AG09319 (cell line): ENCODE measurements at regions not wholly inside any gene's neighbourhood (a gene's known extent, or its start where the extent isn't known, plus 50 kb on each side); places are given as distances from the start of the nearest gene placed in this dataset.

Source experiments
- DNase-seq: peaks from one replicate; pipeline ENCODE4 v3.0.0-alpha.2; 2010; ENCODE audit warnings: low read depth; ENCODE audit errors: extremely low read depth
- TF ChIP-seq, protein P1 (sequence below): IDR thresholded peaks from 2 replicates; pipeline ENCODE4 v1.5.1; 2011; ENCODE audit warnings: low read depth, mild to moderate bottlenecking, inconsistent platforms, low read length, moderate library complexity

- TF ChIP-seq, protein P1, sequence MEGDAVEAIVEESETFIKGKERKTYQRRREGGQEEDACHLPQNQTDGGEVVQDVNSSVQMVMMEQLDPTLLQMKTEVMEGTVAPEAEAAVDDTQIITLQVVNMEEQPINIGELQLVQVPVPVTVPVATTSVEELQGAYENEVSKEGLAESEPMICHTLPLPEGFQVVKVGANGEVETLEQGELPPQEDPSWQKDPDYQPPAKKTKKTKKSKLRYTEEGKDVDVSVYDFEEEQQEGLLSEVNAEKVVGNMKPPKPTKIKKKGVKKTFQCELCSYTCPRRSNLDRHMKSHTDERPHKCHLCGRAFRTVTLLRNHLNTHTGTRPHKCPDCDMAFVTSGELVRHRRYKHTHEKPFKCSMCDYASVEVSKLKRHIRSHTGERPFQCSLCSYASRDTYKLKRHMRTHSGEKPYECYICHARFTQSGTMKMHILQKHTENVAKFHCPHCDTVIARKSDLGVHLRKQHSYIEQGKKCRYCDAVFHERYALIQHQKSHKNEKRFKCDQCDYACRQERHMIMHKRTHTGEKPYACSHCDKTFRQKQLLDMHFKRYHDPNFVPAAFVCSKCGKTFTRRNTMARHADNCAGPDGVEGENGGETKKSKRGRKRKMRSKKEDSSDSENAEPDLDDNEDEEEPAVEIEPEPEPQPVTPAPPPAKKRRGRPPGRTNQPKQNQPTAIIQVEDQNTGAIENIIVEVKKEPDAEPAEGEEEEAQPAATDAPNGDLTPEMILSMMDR: no peak
- DNase-seq: no peak
These were observed 354.3 kb upstream of the CTNND2 start for GRCh38 chr5:12258549-12258948.

- TF ChIP-seq, protein P1: no peak
- no peak for DNase-seq
These were observed 346.2 kb upstream of the CTNND2 start for GRCh38 chr5:12250454-12250853.

DNA sequence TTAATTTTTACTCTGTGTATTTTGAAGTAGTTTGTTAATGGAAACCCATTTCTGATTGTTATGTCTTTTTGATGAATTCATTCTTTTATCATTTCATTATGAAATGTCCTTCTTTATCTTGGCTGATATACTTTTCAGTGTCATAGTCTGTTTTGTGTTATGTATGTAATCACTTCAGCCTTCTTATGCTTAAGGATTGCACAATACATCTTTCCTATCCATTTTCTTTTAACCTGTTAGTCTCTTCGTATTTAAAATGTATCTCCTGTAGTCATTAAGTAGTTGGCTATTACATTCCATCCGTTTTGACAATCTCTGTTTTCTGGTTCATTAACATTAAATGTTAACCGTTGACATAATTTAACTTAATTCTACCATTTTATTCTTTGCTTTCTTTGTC is 344.6 kb upstream of the CTNND2 start:
- TF ChIP-seq, protein P1: no peak
- DNase-seq: no peak

- TF ChIP-seq, protein P1: no peak
- DNase-seq: no peak
These were observed 341.8 kb upstream of the CTNND2 start for GRCh38 chr5:12246036-12246435.

DNA sequence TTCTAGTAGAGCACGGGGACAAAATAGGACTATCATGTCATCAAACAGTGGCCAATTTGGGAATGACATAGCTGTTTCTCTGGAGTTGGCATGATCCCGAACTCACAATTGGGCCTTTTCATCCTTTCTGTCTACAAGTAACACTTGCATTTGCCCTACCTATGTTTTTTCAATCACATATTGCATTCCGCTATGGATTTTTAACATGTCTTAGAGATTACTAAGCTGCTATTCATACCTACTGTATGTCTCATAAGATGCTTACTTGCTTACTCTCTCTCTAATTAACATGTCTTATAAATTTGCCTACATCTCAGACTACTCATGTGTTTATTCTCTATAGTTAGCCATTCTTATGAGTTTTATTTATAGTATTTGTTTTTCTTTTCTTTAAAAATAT is 341.2 kb upstream of the CTNND2 start:
- TF ChIP-seq, protein P1: no peak
- DNase-seq: no peak

- DNase-seq: no peak
- TF ChIP-seq, protein P1: no peak
These were observed 339.0 kb upstream of the CTNND2 start for GRCh38 chr5:12242950-12243888.

DNA sequence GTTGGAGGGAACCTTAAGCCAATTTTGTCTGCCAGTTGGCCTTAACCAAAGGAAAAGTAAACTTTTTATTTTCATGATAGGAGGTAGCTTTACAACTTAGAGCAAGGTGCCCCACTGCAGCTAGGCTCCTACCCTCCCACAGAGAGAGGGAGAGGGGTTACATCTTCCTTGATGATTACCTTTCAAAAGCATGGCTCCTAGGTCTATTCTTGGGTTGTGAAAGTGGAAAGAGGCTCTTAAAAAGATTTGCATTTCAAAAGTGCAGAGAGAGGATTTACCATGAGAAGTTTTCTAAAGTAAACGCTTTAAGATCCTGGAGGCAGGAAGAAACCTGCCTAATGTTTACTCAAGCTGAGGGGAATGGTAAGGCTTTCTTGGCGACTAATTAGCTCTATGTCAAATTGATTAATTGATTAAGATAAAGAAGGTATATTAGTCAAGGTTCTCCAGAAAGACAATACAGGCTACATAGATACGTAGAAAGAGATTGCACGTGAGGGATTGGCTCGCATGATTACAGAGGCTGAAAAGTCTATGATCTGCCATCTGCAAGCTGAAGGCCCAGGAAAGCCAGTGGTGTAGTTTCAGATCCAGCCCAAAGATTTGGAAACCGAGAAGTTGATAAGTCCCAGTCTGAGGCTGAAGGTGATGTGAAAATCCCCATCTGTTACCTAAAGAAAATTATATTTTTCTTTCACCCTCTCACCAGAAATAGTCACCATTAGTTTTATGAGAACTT is 333.8 kb upstream of the CTNND2 start:
- TF ChIP-seq, protein P1: no peak
- no peak for DNase-seq
